ENCODE measurements at regions not wholly inside any gene's neighbourhood (a gene's known extent, or its start where the extent isn't known, plus 50 kb on each side); places are given as distances from the start of the nearest gene placed in this dataset.
"Not testable (repeated sequence)": the region's sequence is repeated elsewhere in the genome, so short reads cannot be mapped to it uniquely, and the experiment has no call there.

DNA sequence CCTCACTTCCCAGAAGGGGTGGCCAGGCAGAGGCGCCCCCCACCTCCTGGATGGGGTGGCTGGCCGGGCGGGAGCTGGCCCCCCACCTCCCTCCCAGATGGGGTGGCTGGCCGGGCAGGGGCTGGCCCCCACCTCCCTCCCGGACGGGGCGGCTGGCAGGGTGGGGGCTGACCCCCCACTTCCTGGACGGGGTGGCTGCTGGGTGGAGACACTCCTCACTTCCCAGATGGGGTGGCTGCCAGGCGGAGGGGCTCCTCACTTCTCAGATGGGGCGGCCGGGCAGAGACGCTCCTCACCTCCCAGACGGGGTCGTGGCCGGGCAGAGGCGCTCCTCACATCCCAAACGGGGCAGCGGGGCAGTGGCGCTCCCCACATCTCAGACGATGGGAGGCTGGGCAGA is 126.1 kb upstream of the PKP2 start:
- TF ChIP-seq RAD51 (IDR thresholded peaks at IDR 0.05; ENCODE audit: borderline replicate concordance, low read depth); HNRNPK (IDR thresholded peaks at IDR 0.05; ENCODE audit: low read depth, low read length, poor library complexity, severe bottlenecking); SAP30 (IDR thresholded peaks at IDR 0.05; ENCODE audit: borderline replicate concordance, insufficient read depth, low read depth, low read length, poor library complexity, severe bottlenecking); FOS (IDR thresholded peaks at IDR 0.05; ENCODE audit: extremely low read depth, insufficient read length); ZNF121 (CRISPR knock-in tag; conservative IDR thresholded peaks at IDR 0.05); ZFX (CRISPR knock-in tag; IDR thresholded peaks at IDR 0.05): not testable (repeated sequence)
- TF ChIP-seq, protein P1, sequence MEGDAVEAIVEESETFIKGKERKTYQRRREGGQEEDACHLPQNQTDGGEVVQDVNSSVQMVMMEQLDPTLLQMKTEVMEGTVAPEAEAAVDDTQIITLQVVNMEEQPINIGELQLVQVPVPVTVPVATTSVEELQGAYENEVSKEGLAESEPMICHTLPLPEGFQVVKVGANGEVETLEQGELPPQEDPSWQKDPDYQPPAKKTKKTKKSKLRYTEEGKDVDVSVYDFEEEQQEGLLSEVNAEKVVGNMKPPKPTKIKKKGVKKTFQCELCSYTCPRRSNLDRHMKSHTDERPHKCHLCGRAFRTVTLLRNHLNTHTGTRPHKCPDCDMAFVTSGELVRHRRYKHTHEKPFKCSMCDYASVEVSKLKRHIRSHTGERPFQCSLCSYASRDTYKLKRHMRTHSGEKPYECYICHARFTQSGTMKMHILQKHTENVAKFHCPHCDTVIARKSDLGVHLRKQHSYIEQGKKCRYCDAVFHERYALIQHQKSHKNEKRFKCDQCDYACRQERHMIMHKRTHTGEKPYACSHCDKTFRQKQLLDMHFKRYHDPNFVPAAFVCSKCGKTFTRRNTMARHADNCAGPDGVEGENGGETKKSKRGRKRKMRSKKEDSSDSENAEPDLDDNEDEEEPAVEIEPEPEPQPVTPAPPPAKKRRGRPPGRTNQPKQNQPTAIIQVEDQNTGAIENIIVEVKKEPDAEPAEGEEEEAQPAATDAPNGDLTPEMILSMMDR (IDR thresholded peaks at IDR 0.05 in 2 of 3, conservative IDR thresholded peaks at IDR 0.05 in 1 of 3; ENCODE audit: insufficient read depth in 2 of 3, low read depth in 1 of 3, low read length in 3 of 3), result not testable (repeated sequence)
- TF ChIP-seq, protein P2, sequence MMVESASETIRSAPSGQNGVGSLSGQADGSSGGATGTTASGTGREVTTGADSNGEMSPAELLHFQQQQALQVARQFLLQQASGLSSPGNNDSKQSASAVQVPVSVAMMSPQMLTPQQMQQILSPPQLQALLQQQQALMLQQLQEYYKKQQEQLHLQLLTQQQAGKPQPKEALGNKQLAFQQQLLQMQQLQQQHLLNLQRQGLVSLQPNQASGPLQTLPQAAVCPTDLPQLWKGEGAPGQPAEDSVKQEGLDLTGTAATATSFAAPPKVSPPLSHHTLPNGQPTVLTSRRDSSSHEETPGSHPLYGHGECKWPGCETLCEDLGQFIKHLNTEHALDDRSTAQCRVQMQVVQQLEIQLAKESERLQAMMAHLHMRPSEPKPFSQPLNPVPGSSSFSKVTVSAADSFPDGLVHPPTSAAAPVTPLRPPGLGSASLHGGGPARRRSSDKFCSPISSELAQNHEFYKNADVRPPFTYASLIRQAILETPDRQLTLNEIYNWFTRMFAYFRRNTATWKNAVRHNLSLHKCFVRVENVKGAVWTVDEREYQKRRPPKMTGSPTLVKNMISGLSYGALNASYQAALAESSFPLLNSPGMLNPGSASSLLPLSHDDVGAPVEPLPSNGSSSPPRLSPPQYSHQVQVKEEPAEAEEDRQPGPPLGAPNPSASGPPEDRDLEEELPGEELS (CRISPR knock-in tag; IDR thresholded peaks at IDR 0.05; ENCODE audit: borderline replicate concordance), result not testable (repeated sequence)

Data from K562 (cell line).